ENCODE measurements at regions not wholly inside any gene's neighbourhood (a gene's known extent, or its start where the extent isn't known, plus 50 kb on each side); places are given as distances from the start of the nearest gene placed in this dataset.
"Not testable (repeated sequence)": the region's sequence is repeated elsewhere in the genome, so short reads cannot be mapped to it uniquely, and the experiment has no call there.

- no peak for DNase-seq
Measured at GRCh38 chr4:32624943-32625603, 1904.9 kb downstream of the PCDH7 start.

- no peak for DNase-seq
Measured at GRCh38 chr4:32625687-32626337, 1905.6 kb downstream of the PCDH7 start.

GRCh38 chr4:32631831-32632230 lies 1911.7 kb downstream of the PCDH7 start:
- DNase-seq = no peak

GRCh38 chr4:32633421-32633820 lies 1913.3 kb downstream of the PCDH7 start:
- DNase-seq = no peak

- DNase-seq = no peak
Measured at GRCh38 chr4:32645653-32646052, 1925.5 kb downstream of the PCDH7 start.

- no peak for DNase-seq
Measured at GRCh38 chr4:32658019-32658418, 1937.8 kb downstream of the PCDH7 start.

GRCh38 chr4:32661229-32661628 lies 1941.1 kb downstream of the PCDH7 start:
- no peak for DNase-seq

GRCh38 chr4:32662803-32663202 lies 1942.6 kb downstream of the PCDH7 start:
- no peak for DNase-seq

GRCh38 chr4:32672359-32672758 lies 1952.2 kb downstream of the PCDH7 start:
- peak; percentile 6 for DNase-seq

GRCh38 chr4:32680946-32681345 lies 1960.8 kb downstream of the PCDH7 start:
- no peak for DNase-seq

- no peak for DNase-seq
Measured at GRCh38 chr4:32684160-32684559, 1964.0 kb downstream of the PCDH7 start.

- DNase-seq = no peak
Measured at GRCh38 chr4:32686123-32686522, 1966.0 kb downstream of the PCDH7 start.

- no peak for DNase-seq
Measured at GRCh38 chr4:32689518-32689917, 1969.3 kb downstream of the PCDH7 start.

GRCh38 chr4:32697281-32697814 lies 1977.2 kb downstream of the PCDH7 start:
- DNase-seq = no peak

GRCh38 chr4:32700838-32701237 lies 1980.7 kb downstream of the PCDH7 start:
- DNase-seq = no peak

- no peak for DNase-seq
Measured at GRCh38 chr4:32706893-32707292, 1986.7 kb downstream of the PCDH7 start.

- not testable (repeated sequence) for DNase-seq
Measured at GRCh38 chr4:32716090-32716620, 1996.0 kb downstream of the PCDH7 start.

GRCh38 chr4:32735856-32736590 lies 2015.9 kb downstream of the PCDH7 start:
- no peak for DNase-seq

GRCh38 chr4:32744211-32744610 lies 2024.0 kb downstream of the PCDH7 start:
- DNase-seq = peak; percentile 2

GRCh38 chr4:32745351-32745750 lies 2025.2 kb downstream of the PCDH7 start:
- no peak for DNase-seq

- no peak for DNase-seq
Measured at GRCh38 chr4:32748061-32748460, 2027.9 kb downstream of the PCDH7 start.

GRCh38 chr4:32748498-32748897 lies 2028.3 kb downstream of the PCDH7 start:
- DNase-seq = no peak

GRCh38 chr4:32752962-32753361 lies 2032.8 kb downstream of the PCDH7 start:
- no peak for DNase-seq

Data from skin of body (tissue), 1 donor.